HEK293 (cell line): ENCODE measurements at regions not wholly inside any gene's neighbourhood (a gene's known extent, or its start where the extent isn't known, plus 50 kb on each side); places are given as distances from the start of the nearest gene placed in this dataset.

Source experiments
- KLF16 ChIP-seq: fragments of 450-650 bp; formaldehyde crosslinking; IDR thresholded peaks from 2 replicates; pipeline ENCODE4 v1.5.1; 2017; ENCODE audit warnings: missing biosample characterization, missing genetic modification characterization
- TCF7L2 ChIP-seq: IDR thresholded peaks from 2 replicates; pipeline ENCODE4 v1.6.1; 2011; ENCODE audit warnings: low read depth, mild to moderate bottlenecking, inconsistent platforms, low read length, moderate library complexity, borderline replicate concordance
- ZNF121 ChIP-seq: fragments of 450-650 bp; formaldehyde crosslinking; IDR thresholded peaks from 2 replicates; pipeline ENCODE4 v1.5.1; 2016; ENCODE audit warnings: missing biosample characterization, missing genetic modification characterization
- ZNF146 ChIP-seq: fragments of 450-650 bp; formaldehyde crosslinking; IDR thresholded peaks from 2 replicates; pipeline ENCODE4 v1.5.1; 2016; ENCODE audit warnings: missing biosample characterization, missing genetic modification characterization
- ZNF501 ChIP-seq: fragments of 450-650 bp; formaldehyde crosslinking; IDR thresholded peaks from 2 replicates; pipeline ENCODE4 v1.5.1; 2016; ENCODE audit warnings: missing biosample characterization, missing genetic modification characterization
- ZNF561 ChIP-seq: fragments of 450-650 bp; IDR thresholded peaks from 2 replicates; pipeline ENCODE4 v1.5.1; 2018; ENCODE audit warnings: missing biosample characterization, missing genetic modification characterization, borderline replicate concordance
- ZNF670 ChIP-seq: fragments of 450-650 bp; formaldehyde crosslinking; IDR thresholded peaks from 2 replicates; pipeline ENCODE4 v1.5.1; 2016; ENCODE audit warnings: missing biosample characterization, missing genetic modification characterization, low read depth
- ZNF701 ChIP-seq: fragments of 450-650 bp; formaldehyde crosslinking; IDR thresholded peaks from 2 replicates; pipeline ENCODE4 v1.5.1; 2016; ENCODE audit warnings: missing biosample characterization, missing genetic modification characterization
- ZNF837 ChIP-seq: fragments of 450-650 bp; formaldehyde crosslinking; IDR thresholded peaks from 2 replicates; pipeline ENCODE4 v1.5.1; 2016; ENCODE audit warnings: missing biosample characterization, missing genetic modification characterization
- TF ChIP-seq, protein P1 (sequence below): fragments of 450-650 bp; formaldehyde crosslinking; IDR thresholded peaks from 2 replicates; pipeline ENCODE4 v1.5.1; 2016; ENCODE audit warnings: missing biosample characterization, missing genetic modification characterization
- TF ChIP-seq, protein P2 (sequence below): fragments of 450-650 bp; formaldehyde crosslinking; IDR thresholded peaks from 2 replicates; pipeline ENCODE4 v1.5.1; 2016; ENCODE audit warnings: missing biosample characterization, missing genetic modification characterization
- TF ChIP-seq, protein P3 (sequence below): fragments of 450-650 bp; formaldehyde crosslinking; conservative IDR thresholded peaks from 2 replicates; pipeline ENCODE4 v1.5.1; 2016; ENCODE audit warnings: low read depth, missing biosample characterization, missing genetic modification characterization
- TF ChIP-seq, protein P4 (sequence below): fragments of 450-650 bp; formaldehyde crosslinking; IDR thresholded peaks from 2 replicates; pipeline ENCODE4 v1.5.1; 2016; ENCODE audit warnings: missing biosample characterization, missing genetic modification characterization

DNA sequence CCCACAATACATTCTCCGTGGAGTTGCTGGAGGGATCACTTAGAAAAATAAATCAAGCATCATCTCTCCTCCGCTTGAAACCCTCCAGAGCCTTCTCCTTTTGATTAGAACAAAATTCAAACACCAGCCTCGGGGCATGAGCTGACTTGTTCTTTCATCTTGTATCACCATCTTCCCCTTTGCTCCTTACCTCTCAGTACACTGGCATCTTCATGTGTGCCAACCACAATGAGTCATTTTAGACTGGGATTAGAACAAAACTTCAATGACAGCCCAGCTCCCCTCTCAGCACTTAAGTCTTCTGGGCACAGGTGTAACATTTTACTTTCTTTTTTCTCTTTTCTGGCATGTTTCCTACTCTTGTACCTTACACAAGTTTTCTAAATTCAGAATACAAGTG is 1159.2 kb upstream of the TMEM132C start:
- TF ChIP-seq ZNF670 (tag by site-specific recombination) (no peak), ZNF561 (tag by site-specific recombination) (no peak), ZNF501 (no peak), TCF7L2 (no peak), ZNF121 (tag by site-specific recombination) (no peak), ZNF837 (tag by site-specific recombination) (no peak), ZNF146 (tag by site-specific recombination) (no peak), KLF16 (tag by site-specific recombination) (no peak), ZNF701 (tag by site-specific recombination) (no peak)
- TF ChIP-seq, protein P1, sequence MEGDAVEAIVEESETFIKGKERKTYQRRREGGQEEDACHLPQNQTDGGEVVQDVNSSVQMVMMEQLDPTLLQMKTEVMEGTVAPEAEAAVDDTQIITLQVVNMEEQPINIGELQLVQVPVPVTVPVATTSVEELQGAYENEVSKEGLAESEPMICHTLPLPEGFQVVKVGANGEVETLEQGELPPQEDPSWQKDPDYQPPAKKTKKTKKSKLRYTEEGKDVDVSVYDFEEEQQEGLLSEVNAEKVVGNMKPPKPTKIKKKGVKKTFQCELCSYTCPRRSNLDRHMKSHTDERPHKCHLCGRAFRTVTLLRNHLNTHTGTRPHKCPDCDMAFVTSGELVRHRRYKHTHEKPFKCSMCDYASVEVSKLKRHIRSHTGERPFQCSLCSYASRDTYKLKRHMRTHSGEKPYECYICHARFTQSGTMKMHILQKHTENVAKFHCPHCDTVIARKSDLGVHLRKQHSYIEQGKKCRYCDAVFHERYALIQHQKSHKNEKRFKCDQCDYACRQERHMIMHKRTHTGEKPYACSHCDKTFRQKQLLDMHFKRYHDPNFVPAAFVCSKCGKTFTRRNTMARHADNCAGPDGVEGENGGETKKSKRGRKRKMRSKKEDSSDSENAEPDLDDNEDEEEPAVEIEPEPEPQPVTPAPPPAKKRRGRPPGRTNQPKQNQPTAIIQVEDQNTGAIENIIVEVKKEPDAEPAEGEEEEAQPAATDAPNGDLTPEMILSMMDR (tag by site-specific recombination): no peak
- TF ChIP-seq, protein P2, sequence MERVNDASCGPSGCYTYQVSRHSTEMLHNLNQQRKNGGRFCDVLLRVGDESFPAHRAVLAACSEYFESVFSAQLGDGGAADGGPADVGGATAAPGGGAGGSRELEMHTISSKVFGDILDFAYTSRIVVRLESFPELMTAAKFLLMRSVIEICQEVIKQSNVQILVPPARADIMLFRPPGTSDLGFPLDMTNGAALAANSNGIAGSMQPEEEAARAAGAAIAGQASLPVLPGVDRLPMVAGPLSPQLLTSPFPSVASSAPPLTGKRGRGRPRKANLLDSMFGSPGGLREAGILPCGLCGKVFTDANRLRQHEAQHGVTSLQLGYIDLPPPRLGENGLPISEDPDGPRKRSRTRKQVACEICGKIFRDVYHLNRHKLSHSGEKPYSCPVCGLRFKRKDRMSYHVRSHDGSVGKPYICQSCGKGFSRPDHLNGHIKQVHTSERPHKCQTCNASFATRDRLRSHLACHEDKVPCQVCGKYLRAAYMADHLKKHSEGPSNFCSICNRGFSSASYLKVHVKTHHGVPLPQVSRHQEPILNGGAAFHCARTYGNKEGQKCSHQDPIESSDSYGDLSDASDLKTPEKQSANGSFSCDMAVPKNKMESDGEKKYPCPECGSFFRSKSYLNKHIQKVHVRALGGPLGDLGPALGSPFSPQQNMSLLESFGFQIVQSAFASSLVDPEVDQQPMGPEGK (tag by site-specific recombination): no peak
- TF ChIP-seq, protein P3, sequence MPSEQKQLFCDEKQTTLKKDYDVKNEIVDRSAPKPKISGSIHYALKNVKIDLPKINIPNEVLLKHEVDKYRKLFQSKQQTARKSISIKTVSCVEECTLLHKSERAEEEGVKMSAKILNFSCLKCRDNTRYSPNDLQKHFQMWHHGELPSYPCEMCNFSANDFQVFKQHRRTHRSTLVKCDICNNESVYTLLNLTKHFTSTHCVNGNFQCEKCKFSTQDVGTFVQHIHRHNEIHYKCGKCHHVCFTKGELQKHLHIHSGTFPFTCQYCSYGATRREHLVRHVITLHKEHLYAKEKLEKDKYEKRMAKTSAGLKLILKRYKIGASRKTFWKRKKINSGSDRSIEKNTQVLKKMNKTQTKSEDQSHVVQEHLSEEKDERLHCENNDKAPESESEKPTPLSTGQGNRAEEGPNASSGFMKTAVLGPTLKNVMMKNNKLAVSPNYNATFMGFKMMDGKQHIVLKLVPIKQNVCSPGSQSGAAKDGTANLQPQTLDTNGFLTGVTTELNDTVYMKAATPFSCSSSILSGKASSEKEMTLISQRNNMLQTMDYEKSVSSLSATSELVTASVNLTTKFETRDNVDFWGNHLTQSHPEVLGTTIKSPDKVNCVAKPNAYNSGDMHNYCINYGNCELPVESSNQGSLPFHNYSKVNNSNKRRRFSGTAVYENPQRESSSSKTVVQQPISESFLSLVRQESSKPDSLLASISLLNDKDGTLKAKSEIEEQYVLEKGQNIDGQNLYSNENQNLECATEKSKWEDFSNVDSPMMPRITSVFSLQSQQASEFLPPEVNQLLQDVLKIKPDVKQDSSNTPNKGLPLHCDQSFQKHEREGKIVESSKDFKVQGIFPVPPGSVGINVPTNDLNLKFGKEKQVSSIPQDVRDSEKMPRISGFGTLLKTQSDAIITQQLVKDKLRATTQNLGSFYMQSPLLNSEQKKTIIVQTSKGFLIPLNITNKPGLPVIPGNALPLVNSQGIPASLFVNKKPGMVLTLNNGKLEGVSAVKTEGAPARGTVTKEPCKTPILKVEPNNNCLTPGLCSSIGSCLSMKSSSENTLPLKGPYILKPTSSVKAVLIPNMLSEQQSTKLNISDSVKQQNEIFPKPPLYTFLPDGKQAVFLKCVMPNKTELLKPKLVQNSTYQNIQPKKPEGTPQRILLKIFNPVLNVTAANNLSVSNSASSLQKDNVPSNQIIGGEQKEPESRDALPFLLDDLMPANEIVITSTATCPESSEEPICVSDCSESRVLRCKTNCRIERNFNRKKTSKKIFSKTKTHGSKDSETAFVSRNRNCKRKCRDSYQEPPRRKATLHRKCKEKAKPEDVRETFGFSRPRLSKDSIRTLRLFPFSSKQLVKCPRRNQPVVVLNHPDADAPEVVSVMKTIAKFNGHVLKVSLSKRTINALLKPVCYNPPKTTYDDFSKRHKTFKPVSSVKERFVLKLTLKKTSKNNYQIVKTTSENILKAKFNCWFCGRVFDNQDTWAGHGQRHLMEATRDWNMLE: no peak
- TF ChIP-seq, protein P4, sequence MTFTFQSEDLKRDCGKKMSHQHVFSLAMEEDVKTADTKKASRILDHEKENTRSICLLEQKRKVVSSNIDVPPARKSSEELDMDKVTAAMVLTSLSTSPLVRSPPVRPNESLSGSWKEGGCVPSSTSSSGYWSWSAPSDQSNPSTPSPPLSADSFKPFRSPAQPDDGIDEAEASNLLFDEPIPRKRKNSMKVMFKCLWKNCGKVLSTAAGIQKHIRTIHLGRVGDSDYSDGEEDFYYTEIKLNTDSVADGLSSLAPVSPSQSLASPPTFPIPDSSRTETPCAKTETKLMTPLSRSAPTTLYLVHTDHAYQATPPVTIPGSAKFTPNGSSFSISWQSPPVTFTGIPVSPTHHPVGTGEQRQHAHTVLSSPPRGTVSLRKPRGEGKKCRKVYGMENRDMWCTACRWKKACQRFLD: no peak
